ENCODE measurements at regions not wholly inside any gene's neighbourhood (a gene's known extent, or its start where the extent isn't known, plus 50 kb on each side); places are given as distances from the start of the nearest gene placed in this dataset.

- Mint-ChIP-seq H3K36me3 (ENCODE audit: unreplicated experiment) (peaks cover 4% of the 10 kb centered on the region), H3K4me3 (ENCODE audit: unreplicated experiment) (no peak overlapping the region), H3K4me1 (ENCODE audit: low read depth, unreplicated experiment) (no peaks in the 10 kb centered on the region), H3K9me3 (ENCODE audit: unreplicated experiment) (no peaks in the 10 kb centered on the region), H3K27me3 (ENCODE audit: unreplicated experiment) (no peaks in the 10 kb centered on the region), H3K27ac (ENCODE audit: unreplicated experiment) (no peak overlapping the region)
- TF ChIP-seq, protein P1, sequence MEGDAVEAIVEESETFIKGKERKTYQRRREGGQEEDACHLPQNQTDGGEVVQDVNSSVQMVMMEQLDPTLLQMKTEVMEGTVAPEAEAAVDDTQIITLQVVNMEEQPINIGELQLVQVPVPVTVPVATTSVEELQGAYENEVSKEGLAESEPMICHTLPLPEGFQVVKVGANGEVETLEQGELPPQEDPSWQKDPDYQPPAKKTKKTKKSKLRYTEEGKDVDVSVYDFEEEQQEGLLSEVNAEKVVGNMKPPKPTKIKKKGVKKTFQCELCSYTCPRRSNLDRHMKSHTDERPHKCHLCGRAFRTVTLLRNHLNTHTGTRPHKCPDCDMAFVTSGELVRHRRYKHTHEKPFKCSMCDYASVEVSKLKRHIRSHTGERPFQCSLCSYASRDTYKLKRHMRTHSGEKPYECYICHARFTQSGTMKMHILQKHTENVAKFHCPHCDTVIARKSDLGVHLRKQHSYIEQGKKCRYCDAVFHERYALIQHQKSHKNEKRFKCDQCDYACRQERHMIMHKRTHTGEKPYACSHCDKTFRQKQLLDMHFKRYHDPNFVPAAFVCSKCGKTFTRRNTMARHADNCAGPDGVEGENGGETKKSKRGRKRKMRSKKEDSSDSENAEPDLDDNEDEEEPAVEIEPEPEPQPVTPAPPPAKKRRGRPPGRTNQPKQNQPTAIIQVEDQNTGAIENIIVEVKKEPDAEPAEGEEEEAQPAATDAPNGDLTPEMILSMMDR (IDR thresholded peaks at IDR 0.05; ENCODE audit: partially characterized antibody, unreplicated experiment) = no peak
- no peak for DNase-seq
Observed at GRCh38 chr7:114138587-114138986, 219.8 kb upstream of the PPP1R3A start.

DNA sequence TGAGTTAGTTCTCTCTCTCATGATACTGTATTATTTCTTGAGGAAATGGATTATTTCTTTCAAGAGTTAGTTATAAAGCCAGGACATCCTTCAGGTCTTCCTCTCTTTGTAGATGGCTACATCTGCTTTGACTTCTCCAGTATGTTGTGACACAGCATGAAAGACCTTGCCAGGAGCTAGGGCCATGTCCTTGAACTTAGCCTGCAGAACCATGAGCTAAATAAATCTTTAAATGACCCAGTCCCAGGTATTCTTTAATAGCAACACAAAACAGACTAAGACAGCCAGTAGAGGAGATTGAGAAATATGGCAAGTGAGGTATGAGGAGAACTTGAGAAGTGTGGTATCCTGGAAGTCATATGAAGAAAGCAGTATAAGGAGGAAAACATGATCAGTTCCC, 214.9 kb upstream of the PPP1R3A start:
- peaks cover 4% of the 10 kb centered on the region for H3K36me3 Mint-ChIP-seq (ENCODE audit: unreplicated experiment)
- H3K9me3 Mint-ChIP-seq (ENCODE audit: unreplicated experiment) = no peaks in the 10 kb centered on the region
- H3K4me3 Mint-ChIP-seq (ENCODE audit: unreplicated experiment) = no peak overlapping the region
- no peak for DNase-seq
- TF ChIP-seq, protein P1 (IDR thresholded peaks at IDR 0.05; ENCODE audit: partially characterized antibody, unreplicated experiment) = no peak
- no peaks in the 10 kb centered on the region for H3K27me3 Mint-ChIP-seq (ENCODE audit: unreplicated experiment)
- no peak overlapping the region for H3K27ac Mint-ChIP-seq (ENCODE audit: unreplicated experiment)
- no peaks in the 10 kb centered on the region for H3K4me1 Mint-ChIP-seq (ENCODE audit: low read depth, unreplicated experiment)

DNA sequence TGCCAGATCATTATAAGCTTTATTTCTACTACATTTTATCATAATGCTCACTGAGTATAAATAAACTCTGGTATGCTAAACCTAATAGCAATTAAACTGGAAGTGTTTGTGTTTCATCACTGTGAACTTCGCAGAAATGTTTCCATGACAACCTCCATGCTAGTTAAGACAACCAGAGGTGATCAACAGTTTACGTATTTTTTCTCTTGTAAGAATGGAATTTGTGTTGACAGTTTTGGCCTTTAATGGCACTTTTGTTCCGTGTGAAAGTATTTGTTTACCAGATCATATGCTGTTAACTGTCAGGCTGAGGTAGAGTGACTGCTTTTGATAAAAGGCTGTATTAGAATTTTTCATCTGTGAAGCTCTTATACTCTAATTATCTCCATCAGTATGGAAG, 212.1 kb upstream of the PPP1R3A start:
- H3K9me3 Mint-ChIP-seq (ENCODE audit: unreplicated experiment) = no peaks in the 10 kb centered on the region
- DNase-seq = no peak
- H3K27ac Mint-ChIP-seq (ENCODE audit: unreplicated experiment) = no peak overlapping the region
- H3K4me3 Mint-ChIP-seq (ENCODE audit: unreplicated experiment) = no peak overlapping the region
- H3K36me3 Mint-ChIP-seq (ENCODE audit: unreplicated experiment) = peaks cover 4% of the 10 kb centered on the region
- H3K4me1 Mint-ChIP-seq (ENCODE audit: low read depth, unreplicated experiment) = no peaks in the 10 kb centered on the region
- H3K27me3 Mint-ChIP-seq (ENCODE audit: unreplicated experiment) = no peaks in the 10 kb centered on the region
- TF ChIP-seq, protein P1 (IDR thresholded peaks at IDR 0.05; ENCODE audit: partially characterized antibody, unreplicated experiment) = no peak

DNA sequence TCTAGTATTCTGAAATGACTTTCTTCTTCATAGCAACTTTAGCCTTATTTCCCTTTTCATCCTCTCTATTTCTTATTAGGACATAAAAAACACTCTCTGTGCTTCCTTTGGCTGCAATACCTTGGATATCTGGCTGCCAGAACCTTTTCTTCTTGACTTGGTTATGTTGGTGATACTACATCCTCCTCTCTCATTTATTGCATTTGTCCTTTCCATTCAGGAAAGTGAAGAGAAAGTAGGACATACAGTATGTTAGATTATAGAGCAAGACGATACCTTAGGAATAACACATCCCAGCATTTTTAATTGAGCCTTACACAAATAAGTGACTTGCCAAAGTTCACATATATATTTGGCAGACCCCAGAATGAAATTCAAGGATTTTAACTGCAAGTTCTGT, 210.1 kb upstream of the PPP1R3A start:
- Mint-ChIP-seq H3K4me3 (ENCODE audit: unreplicated experiment) (no peak overlapping the region), H3K36me3 (ENCODE audit: unreplicated experiment) (no peaks in the 10 kb centered on the region), H3K27ac (ENCODE audit: unreplicated experiment) (no peak overlapping the region), H3K27me3 (ENCODE audit: unreplicated experiment) (no peaks in the 10 kb centered on the region), H3K9me3 (ENCODE audit: unreplicated experiment) (no peaks in the 10 kb centered on the region), H3K4me1 (ENCODE audit: low read depth, unreplicated experiment) (no peaks in the 10 kb centered on the region)
- TF ChIP-seq, protein P1 (IDR thresholded peaks at IDR 0.05; ENCODE audit: partially characterized antibody, unreplicated experiment) = no peak
- DNase-seq = no peak

DNA sequence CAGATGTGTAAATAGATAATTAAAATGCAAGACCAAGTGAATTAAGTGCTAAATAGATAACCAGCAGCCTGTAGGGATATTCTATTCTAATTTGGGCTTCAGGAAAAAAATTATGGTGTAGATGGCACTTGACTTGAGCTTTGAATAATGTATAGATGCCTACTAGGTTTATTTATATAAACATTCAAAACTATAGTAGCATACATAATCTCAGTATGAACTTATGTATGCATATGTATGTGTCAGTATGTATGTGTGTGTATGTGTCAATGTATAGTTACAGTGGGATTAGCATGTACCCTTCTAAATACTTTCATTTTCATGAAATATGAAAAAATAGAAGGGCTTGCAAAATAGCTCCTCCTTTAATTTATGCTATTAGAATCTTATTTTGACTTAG, 207.3 kb upstream of the PPP1R3A start:
- H3K27me3 Mint-ChIP-seq (ENCODE audit: unreplicated experiment) = no peaks in the 10 kb centered on the region
- H3K36me3 Mint-ChIP-seq (ENCODE audit: unreplicated experiment) = no peaks in the 10 kb centered on the region
- no peak overlapping the region for H3K4me3 Mint-ChIP-seq (ENCODE audit: unreplicated experiment)
- H3K4me1 Mint-ChIP-seq (ENCODE audit: low read depth, unreplicated experiment) = no peaks in the 10 kb centered on the region
- H3K9me3 Mint-ChIP-seq (ENCODE audit: unreplicated experiment) = no peaks in the 10 kb centered on the region
- no peak for DNase-seq
- H3K27ac Mint-ChIP-seq (ENCODE audit: unreplicated experiment) = no peak overlapping the region
- TF ChIP-seq, protein P1 (IDR thresholded peaks at IDR 0.05; ENCODE audit: partially characterized antibody, unreplicated experiment) = no peak
